Coronary artery (tissue), 2 donors: ENCODE measurements at regions not wholly inside any gene's neighbourhood (a gene's known extent, or its start where the extent isn't known, plus 50 kb on each side); places are given as distances from the start of the nearest gene placed in this dataset.
"Not testable (repeated sequence)": the region's sequence is repeated elsewhere in the genome, so short reads cannot be mapped to it uniquely, and the experiment has no call there.

Experiments
- DNase-seq: peaks from one replicate; pipeline ENCODE4 v3.0.0-alpha.2; 2017; ENCODE audit warnings: low spot score
- H3K27ac ChIP-seq, 2 donors: fragments of 200-600 bp; sonication (generic); one replicate each; pipeline ENCODE4 v1.5.1; 2016 to 2019
- H3K4me3 ChIP-seq: fragments of 200-600 bp; sonication (generic); 2 replicates; pipeline ENCODE4 v1.5.1; 2016; ENCODE audit warnings: mild to moderate bottlenecking, moderate library complexity
- CTCF ChIP-seq: fragments of 200-600 bp; sonication (generic); IDR thresholded peaks from one replicate; pipeline ENCODE4 v1.5.1; 2019; ENCODE audit warnings: antibody characterized with exemption

GRCh38 chr13:50179977-50180376, 164.7 kb downstream of the KCNRG start:
- H3K27ac ChIP-seq: no peak overlapping the region
- no peak for TF ChIP-seq CTCF
- no peak overlapping the region for H3K4me3 ChIP-seq
- no peak for DNase-seq

GRCh38 chr13:50185769-50186763, 170.8 kb downstream of the KCNRG start:
- H3K4me3 ChIP-seq, H3K27ac ChIP-seq, DNase-seq: not testable (repeated sequence)

GRCh38 chr13:50187352-50188029, 172.2 kb downstream of the KCNRG start:
- Histone ChIP-seq H3K4me3 (no peak overlapping the region), H3K27ac (no peak overlapping the region)
- DNase-seq: no peak
- TF ChIP-seq CTCF: no peak

GRCh38 chr13:50188696-50189095, 173.5 kb downstream of the KCNRG start:
- DNase-seq: no peak
- H3K27ac ChIP-seq: no peak overlapping the region
- H3K4me3 ChIP-seq: no peak overlapping the region
- TF ChIP-seq CTCF: no peak

DNA sequence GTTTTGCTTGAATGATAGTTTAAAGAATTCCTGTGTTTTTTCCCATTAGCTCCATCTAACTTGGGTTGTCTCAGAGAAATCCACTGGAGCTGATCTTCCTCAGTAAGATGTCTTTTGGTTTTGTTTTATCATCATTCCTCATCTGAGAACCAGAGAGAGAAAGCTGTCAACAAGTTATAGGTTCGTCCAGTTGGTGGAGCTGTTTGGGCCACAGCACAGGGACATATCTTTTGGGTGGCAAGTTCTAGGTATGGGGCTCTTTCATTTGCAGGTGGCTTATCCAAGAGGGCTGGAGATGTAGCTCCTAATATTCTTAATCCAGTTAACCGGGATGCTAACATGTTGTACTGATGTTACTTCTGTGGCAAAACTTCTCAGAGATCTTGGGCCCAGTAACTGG, 174.2 kb downstream of the KCNRG start:
- no peak overlapping the region for H3K27ac ChIP-seq
- no peak overlapping the region for H3K4me3 ChIP-seq
- no peak for DNase-seq
- TF ChIP-seq CTCF: no peak

GRCh38 chr13:50191004-50191403, 175.8 kb downstream of the KCNRG start:
- no peak overlapping the region for H3K27ac ChIP-seq
- DNase-seq: no peak
- no peak for TF ChIP-seq CTCF
- H3K4me3 ChIP-seq: no peak overlapping the region

DNA sequence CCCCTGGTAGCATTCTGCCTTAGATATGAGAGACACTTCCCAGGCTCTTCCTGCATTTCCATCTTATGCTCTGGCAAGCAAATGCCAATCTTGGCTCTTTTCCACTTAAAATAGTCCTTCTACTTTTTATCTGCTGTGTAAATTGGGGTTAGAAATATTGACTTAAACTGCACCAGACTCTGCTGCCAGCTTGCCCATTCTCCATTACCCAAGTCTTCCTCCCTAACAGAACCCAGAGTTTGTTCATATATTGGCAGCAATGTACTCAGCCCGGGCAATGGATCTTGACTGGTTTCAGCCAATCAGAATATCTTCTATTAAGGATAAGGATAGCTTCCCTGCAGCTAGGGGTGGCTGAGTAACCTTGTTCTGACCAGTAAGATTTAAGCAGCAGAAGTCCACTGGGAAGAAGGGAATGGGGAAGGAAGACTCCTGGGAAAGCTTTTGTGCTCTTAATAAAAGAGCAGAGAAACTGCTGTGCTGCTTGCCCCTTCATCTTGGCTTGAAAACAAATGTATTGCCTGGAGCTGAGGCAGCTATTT, 177.1 kb downstream of the KCNRG start:
- DNase-seq: no peak
- Histone ChIP-seq H3K4me3 (no peak overlapping the region), H3K27ac (no peak overlapping the region)
- TF ChIP-seq CTCF: no peak
